Calu3 (cell line): ENCODE measurements at regions not wholly inside any gene's neighbourhood (a gene's known extent, or its start where the extent isn't known, plus 50 kb on each side); places are given as distances from the start of the nearest gene placed in this dataset.
"Not testable (repeated sequence)": the region's sequence is repeated elsewhere in the genome, so short reads cannot be mapped to it uniquely, and the experiment has no call there.

Experiments used
- BruUV-seq: library from RNA; stranded (reverse); fragments of 400-500 nt; replicated peaks from 2 replicates; lab custom pipeline; 2021; lab: Mats Ljungman, UMichigan
- CTCF ChIA-PET: fragments of 300-600 bp; sonication (Branson Sonifier 250); formaldehyde crosslinking; loops from one replicate; lab custom pipeline; 2022; ENCODE audit warnings: antibody characterized with exemption; lab: Charles Lee
- DNase-seq: peaks from one replicate; pipeline ENCODE4 v3.0.0; 2022
- H3K27ac Mint-ChIP-seq: one replicate; pipeline ENCODE4 v1.8.0; 2022; ENCODE audit warnings: mixed read lengths; ENCODE audit not compliant: unreplicated experiment
- H3K27me3 Mint-ChIP-seq: one replicate; pipeline ENCODE4 v1.8.0; 2022; ENCODE audit warnings: mixed read lengths; ENCODE audit not compliant: unreplicated experiment
- H3K36me3 Mint-ChIP-seq: one replicate; pipeline ENCODE4 v1.8.0; 2022; ENCODE audit warnings: mild to moderate bottlenecking, moderate library complexity, mixed read lengths; ENCODE audit not compliant: insufficient read depth, unreplicated experiment
- H3K4me1 Mint-ChIP-seq: one replicate; pipeline ENCODE4 v1.8.0; 2022; ENCODE audit warnings: mild to moderate bottlenecking, low read depth, mixed read lengths; ENCODE audit not compliant: unreplicated experiment
- H3K4me3 Mint-ChIP-seq: one replicate; pipeline ENCODE4 v1.8.0; 2022; ENCODE audit warnings: mild to moderate bottlenecking, low read depth, moderate library complexity, mixed read lengths; ENCODE audit not compliant: unreplicated experiment
- H3K9me3 Mint-ChIP-seq: one replicate; pipeline ENCODE4 v1.8.0; 2022; ENCODE audit warnings: low read depth, mixed read lengths; ENCODE audit not compliant: unreplicated experiment
- intact Hi-C: fragments of 100-400 bp; cut with micrococcal nuclease; formaldehyde crosslinking; loops from one replicate; pipeline ENCODE4 v1.10.0; 2022; ENCODE audit not compliant: unreplicated experiment
- TF ChIP-seq, protein P1 (sequence below): fragments of 200-600 bp; IDR thresholded peaks from one replicate; pipeline ENCODE4 v1.8.0; 2022; ENCODE audit warnings: antibody characterized with exemption; ENCODE audit not compliant: unreplicated experiment

DNA sequence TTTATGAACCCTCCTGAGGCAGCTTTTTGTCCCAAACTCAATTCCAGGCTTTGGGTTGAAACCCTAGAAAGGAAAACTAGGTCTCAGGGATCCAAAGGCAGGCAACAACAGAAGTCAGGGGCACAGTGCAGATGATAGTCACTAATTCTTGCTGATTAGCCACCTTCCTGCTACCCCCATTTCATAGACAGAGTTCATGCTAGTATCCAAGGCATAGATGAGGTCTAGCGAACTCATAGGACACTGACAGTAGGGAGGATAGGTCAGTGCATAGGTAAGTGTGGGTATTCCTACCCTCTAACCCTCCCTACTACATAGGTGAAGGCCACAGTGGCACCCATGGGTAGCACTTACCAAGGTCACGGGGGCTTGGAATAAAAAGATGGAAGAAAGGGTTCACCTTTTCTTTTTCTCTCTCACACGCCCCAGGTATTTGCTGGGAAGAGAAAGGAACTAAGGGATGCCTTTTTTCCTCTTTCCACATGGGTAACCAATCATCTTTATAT, 86.2 kb downstream of the SLC25A46 start:
- H3K9me3 Mint-ChIP-seq, result peaks cover 11% of the 10 kb centered on the region
- no peaks in the 10 kb centered on the region for H3K4me1 Mint-ChIP-seq
- H3K27ac Mint-ChIP-seq, result no peak overlapping the region
- CTCF ChIA-PET, result no interaction called here
- DNase-seq, result no peak
- H3K4me3 Mint-ChIP-seq, result no peak overlapping the region
- TF ChIP-seq, protein P1, sequence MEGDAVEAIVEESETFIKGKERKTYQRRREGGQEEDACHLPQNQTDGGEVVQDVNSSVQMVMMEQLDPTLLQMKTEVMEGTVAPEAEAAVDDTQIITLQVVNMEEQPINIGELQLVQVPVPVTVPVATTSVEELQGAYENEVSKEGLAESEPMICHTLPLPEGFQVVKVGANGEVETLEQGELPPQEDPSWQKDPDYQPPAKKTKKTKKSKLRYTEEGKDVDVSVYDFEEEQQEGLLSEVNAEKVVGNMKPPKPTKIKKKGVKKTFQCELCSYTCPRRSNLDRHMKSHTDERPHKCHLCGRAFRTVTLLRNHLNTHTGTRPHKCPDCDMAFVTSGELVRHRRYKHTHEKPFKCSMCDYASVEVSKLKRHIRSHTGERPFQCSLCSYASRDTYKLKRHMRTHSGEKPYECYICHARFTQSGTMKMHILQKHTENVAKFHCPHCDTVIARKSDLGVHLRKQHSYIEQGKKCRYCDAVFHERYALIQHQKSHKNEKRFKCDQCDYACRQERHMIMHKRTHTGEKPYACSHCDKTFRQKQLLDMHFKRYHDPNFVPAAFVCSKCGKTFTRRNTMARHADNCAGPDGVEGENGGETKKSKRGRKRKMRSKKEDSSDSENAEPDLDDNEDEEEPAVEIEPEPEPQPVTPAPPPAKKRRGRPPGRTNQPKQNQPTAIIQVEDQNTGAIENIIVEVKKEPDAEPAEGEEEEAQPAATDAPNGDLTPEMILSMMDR, result no peak
- no peaks in the 10 kb centered on the region for H3K27me3 Mint-ChIP-seq
- no peaks in the 10 kb centered on the region for H3K36me3 Mint-ChIP-seq
- no TSS peak for BruUV-seq
- intact Hi-C loops, result no loop called here

DNA sequence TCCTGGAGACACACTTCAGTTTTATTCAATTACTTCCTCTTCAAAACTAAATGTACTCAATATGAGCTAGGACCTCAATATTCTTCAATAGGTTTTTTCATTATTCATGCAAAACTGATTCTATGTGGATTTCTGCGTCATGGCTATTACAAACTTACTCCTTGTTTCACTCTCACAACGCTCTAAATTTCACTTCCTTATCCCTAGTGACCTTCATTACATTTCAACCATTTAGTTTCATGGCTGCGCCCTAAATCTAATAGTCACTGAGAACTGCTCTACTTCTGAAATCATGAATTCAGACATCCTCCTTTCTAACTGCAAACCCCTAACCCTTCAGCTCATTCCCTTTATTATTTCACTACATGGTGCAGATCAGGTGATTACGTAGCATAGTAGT, 93.9 kb downstream of the SLC25A46 start:
- Mint-ChIP-seq H3K27me3 (no peaks in the 10 kb centered on the region), H3K4me1 (no peaks in the 10 kb centered on the region), H3K27ac (no peak overlapping the region), H3K36me3 (no peaks in the 10 kb centered on the region), H3K4me3 (no peak overlapping the region), H3K9me3 (peaks cover 6% of the 10 kb centered on the region)
- DNase-seq, result no peak
- CTCF ChIA-PET, result interaction anchor here (0.9 kb wide), 1 partner anchor 14 kb away, joined by 3 read pairs; no protein-coding TSS in a partner anchor
- TF ChIP-seq, protein P1, result no peak
- BruUV-seq, result no TSS peak
- intact Hi-C loops, result no loop called here

DNA sequence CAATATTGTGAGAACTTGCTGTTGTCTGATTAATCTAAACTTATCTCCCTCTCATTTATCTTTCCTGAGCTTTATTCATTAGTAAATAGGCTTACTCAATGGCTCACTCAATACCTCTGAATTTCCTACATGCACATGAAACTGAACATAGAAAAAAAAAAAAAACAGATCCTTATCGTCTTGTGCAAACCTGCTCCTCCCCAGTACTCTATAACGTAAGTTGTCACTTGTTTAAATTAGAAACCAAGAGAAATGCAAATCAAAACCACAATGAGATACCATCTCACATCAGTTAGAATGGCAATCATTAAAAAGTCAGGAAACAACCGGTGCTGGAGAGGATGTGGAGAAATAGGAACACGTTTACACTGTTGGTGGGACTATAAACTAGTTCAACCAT, 96.1 kb downstream of the SLC25A46 start:
- CTCF ChIA-PET, BruUV-seq, H3K27me3 Mint-ChIP-seq, H3K4me1 Mint-ChIP-seq, H3K4me3 Mint-ChIP-seq, intact Hi-C loops, H3K36me3 Mint-ChIP-seq, H3K27ac Mint-ChIP-seq, DNase-seq, H3K9me3 Mint-ChIP-seq: not testable (repeated sequence)

DNA sequence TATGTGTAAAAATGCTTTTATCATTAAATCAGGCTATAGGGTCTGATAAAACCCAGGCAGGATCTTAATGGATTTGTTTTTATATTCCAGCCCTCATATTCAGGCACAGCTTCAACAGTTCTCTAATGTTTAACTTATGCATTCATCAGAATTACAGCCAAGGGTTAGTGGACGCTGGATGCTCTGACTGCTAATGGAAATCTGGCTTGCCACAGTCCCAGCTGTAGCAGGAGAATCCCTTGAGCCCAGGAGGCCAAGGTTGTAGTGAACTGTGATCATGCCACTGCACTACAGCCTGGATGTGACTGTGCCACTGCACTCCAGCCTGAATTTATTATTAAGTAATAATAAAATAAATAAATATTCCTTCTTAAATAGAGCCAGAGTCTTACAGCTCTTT, 98.0 kb downstream of the SLC25A46 start:
- BruUV-seq, result no TSS peak
- H3K4me3 Mint-ChIP-seq, result no peak overlapping the region
- H3K27ac Mint-ChIP-seq, result no peak overlapping the region
- CTCF ChIA-PET, result no interaction called here
- no peaks in the 10 kb centered on the region for H3K4me1 Mint-ChIP-seq
- DNase-seq, result no peak
- H3K9me3 Mint-ChIP-seq, result peaks cover 3% of the 10 kb centered on the region
- H3K27me3 Mint-ChIP-seq, result no peaks in the 10 kb centered on the region
- intact Hi-C loops, result no loop called here
- TF ChIP-seq, protein P1, result no peak
- no peaks in the 10 kb centered on the region for H3K36me3 Mint-ChIP-seq

DNA sequence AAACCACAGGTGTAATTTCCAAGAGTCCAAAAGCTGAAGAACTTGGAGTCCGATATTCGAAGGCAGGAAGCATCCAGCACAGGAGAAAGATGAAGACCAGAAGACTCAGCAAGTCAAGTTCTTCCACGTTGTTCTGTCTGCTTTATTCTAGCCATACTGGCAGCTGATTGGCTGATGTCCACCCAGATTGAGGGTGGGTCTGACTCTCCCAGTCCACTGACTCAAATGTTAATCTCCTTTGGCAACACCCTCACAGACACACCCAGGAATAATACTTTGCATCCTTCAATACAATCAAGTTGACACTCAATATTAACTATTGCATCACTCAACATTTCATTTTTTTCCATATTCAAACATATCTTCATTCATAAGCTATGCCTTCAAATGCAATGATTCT, 99.5 kb downstream of the SLC25A46 start:
- H3K36me3 Mint-ChIP-seq, intact Hi-C loops, H3K4me3 Mint-ChIP-seq, H3K27me3 Mint-ChIP-seq, BruUV-seq, H3K4me1 Mint-ChIP-seq, DNase-seq, H3K27ac Mint-ChIP-seq, H3K9me3 Mint-ChIP-seq, CTCF ChIA-PET: not testable (repeated sequence)
